HG02973 (cell line): ENCODE measurements at regions not wholly inside any gene's neighbourhood (a gene's known extent, or its start where the extent isn't known, plus 50 kb on each side); places are given as distances from the start of the nearest gene placed in this dataset.

Experiments
- ATAC-seq: cut with Tn5 transposase; IDR thresholded peaks from one replicate; pipeline ENCODE4 v1.9.1; 2021; ENCODE audit warnings: moderate library complexity; ENCODE audit not compliant: unreplicated experiment

DNA sequence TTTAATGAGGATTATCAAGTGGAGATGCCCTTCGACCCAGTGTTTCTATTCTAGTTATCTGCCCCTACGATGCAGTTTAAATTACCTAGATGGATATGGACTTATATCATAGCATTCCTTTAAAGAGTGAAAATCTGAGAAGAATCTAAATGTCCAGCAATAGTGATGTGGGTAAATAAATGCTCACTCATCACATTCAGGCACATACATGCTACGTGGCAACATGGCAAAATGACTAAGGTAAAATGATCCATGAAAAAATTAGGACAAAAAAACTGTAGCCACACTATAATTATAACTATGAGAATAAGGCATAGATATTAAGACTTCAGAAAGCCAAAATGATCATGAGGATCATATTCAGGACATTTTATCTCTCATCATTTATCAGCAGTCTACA is 82.4 kb upstream of the PDE1C start:
- ATAC-seq, result no peak

DNA sequence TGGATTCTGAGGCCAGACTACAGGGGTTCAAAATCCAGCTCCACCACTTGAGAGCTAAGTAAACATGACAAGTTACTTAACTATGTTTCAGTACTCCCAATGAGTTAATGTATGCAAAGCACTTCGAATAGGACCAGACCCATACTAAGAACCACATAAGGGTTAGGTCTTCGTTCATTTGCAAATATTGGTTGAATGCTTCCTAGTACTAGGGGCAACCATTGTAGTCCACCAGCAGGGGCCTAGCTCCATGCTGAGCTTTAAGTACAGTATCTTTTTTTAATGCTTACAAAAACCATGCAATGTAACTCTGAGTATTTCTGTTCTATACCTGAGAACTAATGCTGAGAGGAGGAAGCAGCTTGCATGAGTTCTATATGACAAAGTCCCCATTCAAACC is 80.4 kb upstream of the PDE1C start:
- ATAC-seq, result no peak

DNA sequence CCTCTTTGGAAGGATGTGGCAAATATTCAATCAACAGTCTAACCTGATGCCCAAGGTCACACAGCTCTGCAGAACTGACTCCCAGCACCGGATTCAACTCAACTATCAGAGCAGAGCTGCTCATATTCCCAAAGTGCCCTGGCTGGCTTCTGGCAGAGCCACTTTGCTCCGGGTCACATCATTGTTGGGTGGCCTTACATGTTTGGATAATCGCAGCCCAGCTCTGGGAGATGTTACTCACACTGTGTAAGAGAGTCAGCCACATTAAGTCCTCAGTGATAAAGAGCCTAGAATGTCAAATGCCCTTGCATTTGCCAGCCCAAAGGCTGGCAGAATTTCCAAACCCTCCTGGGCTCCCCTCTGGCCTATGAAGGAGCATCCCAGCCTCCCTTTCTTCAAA is 79.8 kb upstream of the PDE1C start:
- ATAC-seq, result no peak

DNA sequence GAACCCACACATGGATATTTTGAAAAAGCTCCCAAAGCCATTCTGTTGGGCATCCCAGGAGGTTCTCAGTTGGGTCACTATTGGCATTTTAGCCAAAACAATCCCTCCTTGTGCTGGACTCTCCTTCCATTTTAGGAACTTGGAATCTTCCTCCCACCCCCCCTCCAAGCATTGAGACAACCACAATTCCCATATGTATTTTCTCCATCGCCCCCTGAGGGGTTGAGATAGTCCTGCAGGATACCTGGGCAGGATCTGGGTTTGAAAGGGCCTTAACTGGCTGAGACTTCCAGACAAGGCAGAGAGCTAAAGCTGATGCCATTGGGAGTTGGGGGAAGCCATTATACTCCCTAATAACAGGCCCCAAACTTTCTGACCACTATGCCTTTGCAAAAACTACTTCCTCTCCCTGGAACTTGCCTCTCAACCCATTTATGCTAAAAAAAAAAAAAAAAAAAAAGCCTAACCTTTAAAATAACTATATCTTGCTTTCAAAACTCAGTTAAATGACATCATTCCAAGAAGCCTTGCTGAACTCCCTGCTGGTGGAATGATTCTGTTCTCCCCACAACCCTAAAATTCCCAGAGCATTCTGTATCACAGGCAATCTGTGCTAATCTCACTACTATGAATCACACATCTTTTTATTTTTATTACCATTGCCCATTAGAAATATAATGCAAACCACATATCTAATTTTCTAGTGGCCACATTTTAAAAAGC is 77.5 kb upstream of the PDE1C start:
- no peak for ATAC-seq

DNA sequence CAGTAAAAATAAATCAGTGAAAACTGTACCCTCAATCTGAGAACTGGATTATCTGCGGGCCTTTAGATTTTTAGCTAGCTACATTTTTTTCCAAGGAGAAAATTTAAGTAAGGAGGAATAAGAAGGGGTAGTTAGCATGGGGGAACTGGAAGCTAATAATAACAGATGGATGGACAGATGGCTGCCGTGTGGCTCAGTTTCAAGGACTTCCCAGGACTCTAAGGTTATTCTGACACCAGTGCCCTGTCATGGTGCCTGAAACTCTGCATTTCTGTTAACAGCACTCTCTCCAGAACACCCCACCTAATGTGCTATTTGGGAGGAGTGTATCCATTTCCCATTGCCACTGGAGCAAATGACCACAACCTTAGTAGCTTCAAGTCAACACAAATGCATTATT is 75.7 kb upstream of the PDE1C start:
- ATAC-seq, result no peak

DNA sequence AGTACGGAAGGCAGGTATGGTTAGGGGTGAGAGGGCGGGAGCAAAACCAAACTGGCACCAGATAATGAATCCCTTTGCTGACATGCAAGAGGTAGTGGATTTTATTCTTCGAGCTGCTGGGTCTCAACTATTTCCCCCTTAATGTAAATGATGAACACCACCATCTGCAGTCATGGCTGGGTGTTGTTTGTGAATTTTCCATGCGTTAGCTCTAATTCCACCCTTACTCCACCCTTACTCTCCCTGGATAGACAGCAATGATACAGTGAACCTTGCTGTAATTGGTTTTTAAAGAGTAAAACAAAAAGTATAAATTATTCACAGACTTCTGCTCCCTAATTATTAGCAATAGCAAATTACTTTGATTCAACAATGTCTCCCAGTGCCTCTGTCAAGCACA is 74.5 kb upstream of the PDE1C start:
- no peak for ATAC-seq

DNA sequence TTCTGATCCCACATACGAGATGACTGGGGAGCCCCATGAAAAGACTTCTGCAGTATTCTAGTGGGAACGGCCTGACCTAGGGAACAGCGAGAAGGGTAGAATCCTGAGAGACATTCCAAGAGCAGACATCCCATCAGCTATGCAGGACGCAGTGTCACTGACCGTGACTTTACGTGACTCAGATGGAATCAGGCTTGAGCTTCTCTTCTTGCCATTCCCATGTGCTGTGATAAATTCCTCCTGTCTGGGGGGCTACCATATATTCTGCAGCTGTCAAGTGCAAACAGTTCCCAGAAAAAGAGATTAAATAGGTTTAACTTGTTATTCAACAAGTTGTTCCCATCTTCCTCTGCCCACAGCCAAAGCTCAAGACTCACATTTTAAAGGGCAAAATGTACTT is 73.1 kb upstream of the PDE1C start:
- no peak for ATAC-seq

DNA sequence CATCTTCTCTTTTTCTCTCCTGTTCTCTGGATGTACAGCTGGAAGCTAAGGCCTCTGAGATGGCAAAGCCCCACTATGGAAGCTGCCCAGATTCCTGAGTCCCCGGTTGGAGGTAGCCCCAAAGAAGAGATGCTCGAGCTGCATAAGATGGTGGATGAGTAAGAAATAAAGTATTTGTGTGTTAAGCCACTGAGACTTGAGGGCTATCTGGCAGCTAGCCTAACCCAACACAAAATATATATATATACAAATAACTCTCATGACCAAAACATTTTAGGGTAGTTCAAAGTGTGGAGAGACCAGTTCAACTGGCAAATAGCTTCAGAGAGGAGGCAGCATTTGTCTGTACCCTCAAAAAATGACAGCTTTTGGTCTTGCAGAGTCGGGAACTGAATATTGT is 72.4 kb upstream of the PDE1C start:
- no peak for ATAC-seq

DNA sequence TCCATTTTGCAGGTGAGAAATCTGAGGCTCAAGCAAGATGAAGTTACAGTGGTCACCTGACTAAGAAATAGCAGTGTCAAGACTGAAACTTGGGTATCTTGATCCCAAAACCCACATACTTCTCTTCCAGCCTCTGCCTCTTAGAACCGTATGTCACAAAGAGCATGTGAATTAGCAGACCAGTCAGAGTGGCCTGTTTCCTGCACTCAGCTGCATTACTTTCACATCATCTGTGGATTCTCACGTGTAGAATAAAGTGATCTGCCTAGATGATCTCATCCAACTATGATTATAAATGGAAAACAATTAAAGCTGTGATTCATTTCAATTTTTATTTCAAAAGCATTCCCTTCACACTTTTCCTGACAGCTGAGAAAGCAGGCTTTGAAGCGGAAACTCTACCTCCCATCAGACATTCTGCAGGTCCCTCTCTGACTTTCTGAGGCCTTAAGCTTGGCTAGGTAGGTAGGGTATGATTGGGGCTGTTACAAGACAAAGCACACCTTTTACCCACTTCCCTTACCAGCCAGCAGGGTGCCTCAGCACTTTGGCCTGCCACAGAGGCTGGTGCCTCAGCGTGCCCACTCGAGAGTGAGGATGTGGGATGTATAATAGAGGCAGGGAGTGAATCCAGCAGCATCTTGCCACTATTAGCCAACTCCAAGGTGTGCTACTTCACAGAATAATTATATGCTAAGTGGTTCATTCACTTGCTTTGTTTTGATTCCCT is 70.2 kb upstream of the PDE1C start:
- ATAC-seq, result no peak

DNA sequence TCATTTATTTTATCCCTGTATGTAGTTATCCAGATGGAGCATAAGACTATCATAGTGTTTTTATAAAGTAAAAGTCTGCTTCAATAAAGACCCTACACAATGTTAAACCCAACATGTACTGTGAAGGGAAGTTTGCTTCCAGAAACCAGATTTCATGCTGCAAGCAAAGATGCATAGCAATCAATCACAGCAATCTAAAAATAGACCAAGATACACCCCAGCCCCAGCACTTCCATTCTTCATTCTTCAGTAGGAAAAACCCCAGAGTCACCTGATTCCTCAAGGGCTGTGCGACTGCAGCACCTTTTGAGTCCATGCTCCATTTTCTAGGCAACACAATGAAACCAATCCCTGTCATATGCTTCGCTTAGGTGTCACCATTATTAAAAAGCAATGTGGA is 66.9 kb upstream of the PDE1C start:
- ATAC-seq, result no peak

DNA sequence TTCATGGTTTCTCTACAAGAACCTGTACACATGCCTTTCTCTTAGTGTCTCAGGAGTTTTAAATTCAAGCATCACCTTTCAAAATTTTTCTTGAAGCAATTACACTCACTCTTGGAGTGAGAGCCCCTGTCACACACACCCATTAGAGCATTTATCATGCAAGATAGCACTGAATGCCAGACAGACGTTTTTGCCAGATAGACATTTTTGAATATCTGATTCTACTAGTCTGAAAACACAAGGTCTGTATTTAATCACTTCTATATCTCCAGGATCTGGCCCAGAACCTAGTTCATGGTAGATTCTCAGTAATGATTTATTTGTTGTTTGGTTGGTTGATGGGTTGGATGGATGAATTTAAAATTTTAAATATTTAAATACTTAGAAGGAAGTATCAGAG is 60.9 kb upstream of the PDE1C start:
- no peak for ATAC-seq

DNA sequence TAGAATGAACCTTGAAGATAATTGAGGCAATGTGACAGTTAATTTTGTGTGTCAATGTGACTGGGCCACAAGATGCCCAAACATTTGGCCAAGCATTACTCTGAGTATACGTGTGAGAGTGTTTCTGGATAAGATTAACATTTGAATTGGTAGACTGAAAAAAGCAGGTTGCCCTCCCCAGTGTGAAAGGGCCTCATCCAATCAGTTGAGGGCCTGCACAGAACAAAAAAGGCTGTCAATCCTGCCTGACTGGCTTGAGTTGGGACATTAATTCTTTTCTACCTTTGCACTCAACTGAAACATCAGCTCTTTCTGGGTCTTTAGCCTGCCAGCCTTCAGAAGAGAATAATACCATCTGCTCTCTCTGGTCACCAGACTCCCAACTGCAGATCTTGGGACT is 56.6 kb upstream of the PDE1C start:
- ATAC-seq, result no peak
